GM12891 (cell line): ENCODE measurements at regions not wholly inside any gene's neighbourhood (a gene's known extent, or its start where the extent isn't known, plus 50 kb on each side); places are given as distances from the start of the nearest gene placed in this dataset.

ENCODE experiments used
- PAX5 ChIP-seq: IDR thresholded peaks from 2 replicates; pipeline ENCODE4 v1.6.1; 2011; ENCODE audit warnings: low read length, moderate library complexity, mild to moderate bottlenecking; ENCODE audit not compliant: insufficient read depth, severe bottlenecking
- POLR2A ChIP-seq: IDR thresholded peaks from 2 replicates; pipeline ENCODE4 v1.6.1; 2011; ENCODE audit warnings: low read depth, low read length, control low read depth
- POLR2AphosphoS5 ChIP-seq: IDR thresholded peaks from 2 replicates; pipeline ENCODE4 v1.6.1; 2011; ENCODE audit warnings: low read depth, low read length, control low read depth
- POU2F2 ChIP-seq: IDR thresholded peaks from 2 replicates; pipeline ENCODE4 v1.6.1; 2011; ENCODE audit warnings: low read depth, mild to moderate bottlenecking, control low read depth, low read length, moderate library complexity
- SPI1 ChIP-seq: IDR thresholded peaks from 2 replicates; pipeline ENCODE4 v1.6.1; 2011; ENCODE audit warnings: low read depth, low read length, control low read depth
- TAF1 ChIP-seq: IDR thresholded peaks from 2 replicates; pipeline ENCODE4 v1.6.1; 2011; ENCODE audit warnings: low read depth, low read length, control low read depth

GRCh38 chr2:144707736-144708326 is 187.9 kb upstream of the ZEB2 start:
- TF ChIP-seq POLR2AphosphoS5 (no peak), POLR2A (no peak), TAF1 (no peak), SPI1 (no peak), POU2F2 (no peak), PAX5 (no peak)
